Endothelial cell of umbilical vein (primary cell): ENCODE measurements at regions not wholly inside any gene's neighbourhood (a gene's known extent, or its start where the extent isn't known, plus 50 kb on each side); places are given as distances from the start of the nearest gene placed in this dataset.

Source experiments
- BruUV-seq: library from RNA; stranded (reverse); fragments of 400-500 nt; replicated peaks from 2 replicates; lab custom pipeline; 2021; lab: Mats Ljungman, UMichigan
- CTCF ChIA-PET: fragments of 300-600, 350-600 bp; sonication (Branson Sonifier 250); formaldehyde crosslinking; loops from one replicate; lab custom pipeline; 2021; ENCODE audit warnings: antibody characterized with exemption, inconsistent platforms; lab: Charles Lee
- POLR2A ChIA-PET: fragments of 300-600, 350-600 bp; sonication (Branson Sonifier 250); formaldehyde crosslinking; loops from one replicate; lab custom pipeline; 2021; ENCODE audit warnings: antibody characterized with exemption, inconsistent platforms; lab: Charles Lee
- DNase-seq: peaks from one replicate; pipeline ENCODE4 v3.0.0-alpha.2; 2011; ENCODE audit warnings: low read depth, low spot score
- FAIRE-seq: peaks from 2 replicates; lab custom pipeline; 2011; peaks lifted over from hg19 to GRCh38; lab: Jason Lieb, UNC
- H2AFZ ChIP-seq: 2 replicates; pipeline ENCODE4 v1.6.0; 2012; ENCODE audit warnings: low read depth, low read length, control low read depth, inconsistent platforms
- H3K27ac ChIP-seq: 2 replicates; pipeline ENCODE4 v1.5.1; 2011; ENCODE audit warnings: low read depth, mild to moderate bottlenecking, control low read depth, low read length, moderate library complexity; ENCODE audit not compliant: insufficient read depth
- H3K27me3 ChIP-seq, 2 experiments: 2 replicates each; pipeline versions ENCODE4 v1.6.0 to v1.6.1; 2011; ENCODE audit warnings: low read length in 2 of 2, mixed read lengths in 1 of 2; ENCODE audit not compliant: control insufficient read depth in 2 of 2, insufficient read depth in 2 of 2
- H3K36me3 ChIP-seq, 2 experiments: 2 replicates in 1 of 2; 3 replicates in 1 of 2; pipeline ENCODE4 v1.5.1; 2011; ENCODE audit warnings: low read length in 2 of 2, mild to moderate bottlenecking in 1 of 2, moderate library complexity in 1 of 2; ENCODE audit not compliant: control insufficient read depth in 2 of 2, insufficient read depth in 2 of 2; ENCODE audit errors: extremely low read depth in 1 of 2
- H3K4me1 ChIP-seq: 3 replicates; pipeline ENCODE4 v1.5.1; 2011; ENCODE audit warnings: mild to moderate bottlenecking, low read length; ENCODE audit not compliant: control insufficient read depth, insufficient read depth; ENCODE audit errors: extremely low read depth
- H3K4me2 ChIP-seq: 2 replicates; pipeline ENCODE4 v1.6.1; 2011; ENCODE audit warnings: low read length, control low read depth, mixed read lengths; ENCODE audit not compliant: insufficient read depth
- H3K4me3 ChIP-seq, 3 experiments: fragments of 200-600 bp in 1 of 3; sonication (generic), shearing (Covaris generic) in 1 of 3; replicated peaks in 1 of 3; 2 replicates each; pipeline ENCODE4 v1.5.1; 2011 to 2016; ENCODE audit warnings: control low read depth in 3 of 3, low read length in 3 of 3, mild to moderate bottlenecking in 2 of 3, inconsistent platforms in 1 of 3, low read depth in 1 of 3, moderate library complexity in 1 of 3; ENCODE audit not compliant: insufficient read depth in 1 of 3
- H3K79me2 ChIP-seq: 2 replicates; pipeline ENCODE4 v1.6.0; 2012; ENCODE audit warnings: low read length, inconsistent platforms; ENCODE audit not compliant: control insufficient read depth, insufficient read depth
- H3K9ac ChIP-seq: replicated peaks from 2 replicates; pipeline ENCODE3; 2011; ENCODE audit warnings: low read length, control low read depth; ENCODE audit not compliant: insufficient read depth; ENCODE audit errors: extremely low read depth
- H3K9me1 ChIP-seq: replicated peaks from 3 replicates; pipeline ENCODE4 v1.6.0; 2011; ENCODE audit warnings: mild to moderate bottlenecking, low read length; ENCODE audit not compliant: control insufficient read depth, insufficient read depth; ENCODE audit errors: extremely low read depth
- H3K9me3 ChIP-seq: replicated peaks from 2 replicates; pipeline ENCODE4 v1.5.1; 2012; ENCODE audit warnings: low read length, inconsistent platforms; ENCODE audit not compliant: control insufficient read depth, insufficient read depth
- H4K20me1 ChIP-seq: replicated peaks from 2 replicates; pipeline ENCODE3; 2011; ENCODE audit warnings: mild to moderate bottlenecking, low read length; ENCODE audit not compliant: control insufficient read depth, insufficient read depth; ENCODE audit errors: extremely low read depth
- EZH2 ChIP-seq: IDR thresholded peaks from 2 replicates; pipeline ENCODE4 v1.6.1; 2012; ENCODE audit warnings: borderline replicate concordance, low read depth, mild to moderate bottlenecking, moderate library complexity, low read length, inconsistent platforms; ENCODE audit not compliant: severe bottlenecking
- FOS ChIP-seq: IDR thresholded peaks from 2 replicates; pipeline ENCODE4 v1.6.1; 2011; ENCODE audit warnings: mild to moderate bottlenecking, low read length, moderate library complexity, borderline replicate concordance; ENCODE audit not compliant: insufficient read depth
- GATA2 ChIP-seq: IDR thresholded peaks from 2 replicates; pipeline ENCODE4 v1.7.0; 2011; ENCODE audit warnings: low read depth, mild to moderate bottlenecking, moderate library complexity, mixed read lengths, low read length; ENCODE audit not compliant: insufficient read length, insufficient read depth
- JUN ChIP-seq: IDR thresholded peaks from 2 replicates; pipeline ENCODE4 v1.6.1; 2011; ENCODE audit warnings: borderline replicate concordance, low read depth; ENCODE audit not compliant: insufficient read length, insufficient read depth
- MAX ChIP-seq: IDR thresholded peaks from 2 replicates; pipeline ENCODE4 v1.6.1; 2011; ENCODE audit not compliant: insufficient read depth, insufficient read length
- MYC ChIP-seq: IDR thresholded peaks from one replicate; pipeline ENCODE4 v1.6.1; 2011; ENCODE audit warnings: mild to moderate bottlenecking, low read depth, low read length
- POLR2A ChIP-seq: IDR thresholded peaks from 2 replicates; pipeline ENCODE4 v1.6.1; 2012; ENCODE audit warnings: low read depth, mild to moderate bottlenecking, control low read depth, low read length
- POLR2AphosphoS5 ChIP-seq: IDR thresholded peaks from 2 replicates; pipeline ENCODE4 v1.6.1; 2012; ENCODE audit warnings: low read depth, mild to moderate bottlenecking, control low read depth, low read length, moderate library complexity; ENCODE audit not compliant: insufficient read depth
- dilution Hi-C: fragments of 300-500 bp; cut with MboI; formaldehyde crosslinking; loops from one replicate; pipeline ENCODE4 v1.15.0; 2019; ENCODE audit warnings: low sequenced_read_pairs; ENCODE audit not compliant: extremely low pct_ligation_motif_present
- intact Hi-C: fragments of 100-400 bp; cut with micrococcal nuclease; formaldehyde crosslinking; loops from one replicate; pipeline ENCODE4 v1.10.0; 2022
- TF ChIP-seq, protein P1 (sequence below), 2 donors: IDR thresholded peaks; 1 replicate in 1 of 2; 2 replicates in 1 of 2; pipeline ENCODE4 v1.5.1; 2011; ENCODE audit warnings: low read length in 2 of 2, mild to moderate bottlenecking in 2 of 2, moderate library complexity in 2 of 2, control low read depth in 1 of 2, inconsistent platforms in 1 of 2, low read depth in 1 of 2; ENCODE audit not compliant: insufficient read depth in 1 of 2; ENCODE audit errors: extremely low read depth in 1 of 2

- no peak overlapping the region for H3K27ac ChIP-seq
- intact Hi-C loops (no loop called here), dilution Hi-C loops (no loop called here)
- ChIA-PET CTCF (interaction anchor here (1.4 kb wide), 1 partner anchor 14 kb away, joined by 4 read pairs; no protein-coding TSS in a partner anchor), POLR2A (no interaction called here)
- no peak overlapping the region for H3K9ac ChIP-seq
- H3K36me3 ChIP-seq, result no peaks in the 10 kb centered on the region
- TF ChIP-seq POLR2A (no peak), FOS (no peak), MYC (no peak), MAX (no peak), EZH2 (no peak), JUN (no peak)
- no peaks in the 10 kb centered on the region for H3K9me1 ChIP-seq
- H3K79me2 ChIP-seq, result no peaks in the 10 kb centered on the region
- BruUV-seq, result no TSS peak
- H3K4me1 ChIP-seq, result no peaks in the 10 kb centered on the region
- no peaks in the 10 kb centered on the region for H3K27me3 ChIP-seq
- H3K4me3 ChIP-seq, result no peak overlapping the region
- no peaks in the 10 kb centered on the region for H3K9me3 ChIP-seq
- no peaks in the 10 kb centered on the region for H4K20me1 ChIP-seq
- H2AFZ ChIP-seq, result no peak overlapping the region
- no peak overlapping the region for H3K4me2 ChIP-seq
- DNase-seq (no peak), FAIRE-seq (no peak)
Observed at GRCh38 chr13:89204435-89204834, 1533.3 kb downstream of the SLITRK5 start.

DNA sequence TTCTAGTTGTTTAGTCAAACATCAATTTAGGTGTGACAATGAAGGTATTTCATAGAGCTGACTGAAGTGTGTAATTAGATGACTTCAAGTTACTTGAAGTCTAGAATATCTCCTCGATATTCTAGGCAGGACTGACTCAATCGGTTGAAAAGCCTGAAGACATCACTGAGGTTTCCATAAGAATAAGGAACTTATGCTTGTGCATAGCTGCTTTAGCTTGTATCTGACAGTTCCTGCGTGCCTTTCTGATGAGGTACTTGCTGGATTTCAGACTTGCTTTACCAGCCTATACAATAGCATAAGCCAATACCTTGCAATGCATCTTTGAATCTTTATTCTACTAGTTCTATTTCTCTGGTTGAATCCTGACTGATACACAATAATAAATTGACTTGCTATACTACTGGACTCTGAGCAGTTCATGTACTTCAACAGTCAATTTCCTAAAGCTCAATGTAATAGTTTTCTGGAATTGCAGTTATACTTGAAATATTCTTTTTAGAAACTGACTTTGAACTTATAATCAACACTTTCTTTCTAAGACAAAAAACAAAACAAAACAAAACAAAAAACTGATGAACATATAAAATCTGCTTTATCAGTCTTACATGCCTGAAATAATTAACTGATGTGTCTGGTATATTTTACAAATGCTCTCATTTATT is 1534.8 kb downstream of the SLITRK5 start:
- H3K9me1 ChIP-seq, result no peaks in the 10 kb centered on the region
- no peak overlapping the region for H3K4me3 ChIP-seq
- no peaks in the 10 kb centered on the region for H3K9me3 ChIP-seq
- no peaks in the 10 kb centered on the region for H3K4me1 ChIP-seq
- TF ChIP-seq MAX, result no peak
- TF ChIP-seq EZH2, result no peak
- no peak for TF ChIP-seq FOS
- TF ChIP-seq POLR2A, result no peak
- TF ChIP-seq, protein P1, sequence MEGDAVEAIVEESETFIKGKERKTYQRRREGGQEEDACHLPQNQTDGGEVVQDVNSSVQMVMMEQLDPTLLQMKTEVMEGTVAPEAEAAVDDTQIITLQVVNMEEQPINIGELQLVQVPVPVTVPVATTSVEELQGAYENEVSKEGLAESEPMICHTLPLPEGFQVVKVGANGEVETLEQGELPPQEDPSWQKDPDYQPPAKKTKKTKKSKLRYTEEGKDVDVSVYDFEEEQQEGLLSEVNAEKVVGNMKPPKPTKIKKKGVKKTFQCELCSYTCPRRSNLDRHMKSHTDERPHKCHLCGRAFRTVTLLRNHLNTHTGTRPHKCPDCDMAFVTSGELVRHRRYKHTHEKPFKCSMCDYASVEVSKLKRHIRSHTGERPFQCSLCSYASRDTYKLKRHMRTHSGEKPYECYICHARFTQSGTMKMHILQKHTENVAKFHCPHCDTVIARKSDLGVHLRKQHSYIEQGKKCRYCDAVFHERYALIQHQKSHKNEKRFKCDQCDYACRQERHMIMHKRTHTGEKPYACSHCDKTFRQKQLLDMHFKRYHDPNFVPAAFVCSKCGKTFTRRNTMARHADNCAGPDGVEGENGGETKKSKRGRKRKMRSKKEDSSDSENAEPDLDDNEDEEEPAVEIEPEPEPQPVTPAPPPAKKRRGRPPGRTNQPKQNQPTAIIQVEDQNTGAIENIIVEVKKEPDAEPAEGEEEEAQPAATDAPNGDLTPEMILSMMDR (IDR thresholded peaks at IDR 0.05; ENCODE audit: extremely low read depth in 1 of 2, insufficient read depth in 1 of 2, low read depth in 1 of 2, low read length in 2 of 2), result no peak
- no peak for TF ChIP-seq MYC
- no peak for TF ChIP-seq POLR2AphosphoS5
- TF ChIP-seq GATA2, result no peak
- no peak for TF ChIP-seq JUN
- no peaks in the 10 kb centered on the region for H3K36me3 ChIP-seq
- dilution Hi-C loops, result no loop called here
- FAIRE-seq (no peak), DNase-seq (no peak)
- no peaks in the 10 kb centered on the region for H3K27me3 ChIP-seq
- no peak overlapping the region for H2AFZ ChIP-seq
- CTCF ChIA-PET, result interaction anchor here (1.3 kb wide), 1 partner anchor 14 kb away, joined by 3 read pairs; no protein-coding TSS in a partner anchor
- no peaks in the 10 kb centered on the region for H4K20me1 ChIP-seq
- H3K79me2 ChIP-seq, result no peaks in the 10 kb centered on the region
- POLR2A ChIA-PET, result no interaction called here
- no peak overlapping the region for H3K4me2 ChIP-seq
- H3K9ac ChIP-seq, result no peak overlapping the region
- no peak overlapping the region for H3K27ac ChIP-seq
- BruUV-seq, result no TSS peak
- intact Hi-C loops, result no loop called here
